ENCODE measurements at regions not wholly inside any gene's neighbourhood (a gene's known extent, or its start where the extent isn't known, plus 50 kb on each side); places are given as distances from the start of the nearest gene placed in this dataset.
A peak's percentile ranks its signal among the peaks of the same experiment; 100 is the strongest.

- ATAC-seq (ENCODE audit: insufficient read depth, low FRiP score) (no peak), DNase-seq (no peak)
- Histone ChIP-seq H3K9ac (ENCODE audit: insufficient read depth in 1 of 2, low read length in 2 of 2) (no peak overlapping the region), H3K4me1 (ENCODE audit: control insufficient read depth in 5 of 5, insufficient read depth in 5 of 5, low read length in 5 of 5) (no peaks in the 10 kb centered on the region), H3K9me3 (ENCODE audit: control insufficient read depth in 4 of 4, insufficient read depth in 3 of 4, low read length in 3 of 4) (peaks cover 0 to 2% (median 1%) of the 10 kb centered on the region in 4 donors), H3K27ac (ENCODE audit: low read depth in 1 of 2, low read length in 1 of 2) (no peak overlapping the region), H3K27me3 (ENCODE audit: control insufficient read depth in 3 of 3, insufficient read depth in 3 of 3, low read length in 2 of 3) (no peaks in the 10 kb centered on the region), H3K4me3 (no peak overlapping the region), H3K36me3 (ENCODE audit: control insufficient read depth in 4 of 4, insufficient read depth in 4 of 4, low read length in 4 of 4) (no peaks in the 10 kb centered on the region)
- 81 to 84% methylated on average over 7 of the region's 7 CpGs for WGBS, 2 donors
- TF ChIP-seq CTCF (IDR thresholded peaks at IDR 0.05; ENCODE audit: control extremely low read depth, extremely low read depth), result no peak
Observed at GRCh38 chr16:73131156-73131862, 83.4 kb upstream of the ZFHX3 start.

- no peak for TF ChIP-seq CTCF (IDR thresholded peaks at IDR 0.05; ENCODE audit: control extremely low read depth, extremely low read depth)
- WGBS, 2 donors, result 95 to 96% methylated on average over 13 of the region's 13 CpGs
- H3K36me3 ChIP-seq (ENCODE audit: control insufficient read depth in 4 of 4, insufficient read depth in 4 of 4, low read length in 4 of 4), result no peaks in the 10 kb centered on the region
- H3K4me3 ChIP-seq, result no peak overlapping the region
- no peak overlapping the region for H3K9ac ChIP-seq (ENCODE audit: insufficient read depth in 1 of 2, low read length in 2 of 2)
- no peak for DNase-seq
- H3K27ac ChIP-seq (ENCODE audit: low read depth in 1 of 2, low read length in 1 of 2), result no peak overlapping the region
- H3K4me1 ChIP-seq (ENCODE audit: control insufficient read depth in 5 of 5, insufficient read depth in 5 of 5, low read length in 5 of 5), result peaks cover 0 to 2% (median 0%) of the 10 kb centered on the region in 5 donors
- ATAC-seq (ENCODE audit: insufficient read depth, low FRiP score), result no peak
- no peaks in the 10 kb centered on the region for H3K27me3 ChIP-seq (ENCODE audit: control insufficient read depth in 3 of 3, insufficient read depth in 3 of 3, low read length in 2 of 3)
- peaks cover 0 to 2% (median 1%) of the 10 kb centered on the region in 4 donors for H3K9me3 ChIP-seq (ENCODE audit: control insufficient read depth in 4 of 4, insufficient read depth in 3 of 4, low read length in 3 of 4)
Observed at GRCh38 chr16:73129455-73129854, 81.5 kb upstream of the ZFHX3 start.

DNA sequence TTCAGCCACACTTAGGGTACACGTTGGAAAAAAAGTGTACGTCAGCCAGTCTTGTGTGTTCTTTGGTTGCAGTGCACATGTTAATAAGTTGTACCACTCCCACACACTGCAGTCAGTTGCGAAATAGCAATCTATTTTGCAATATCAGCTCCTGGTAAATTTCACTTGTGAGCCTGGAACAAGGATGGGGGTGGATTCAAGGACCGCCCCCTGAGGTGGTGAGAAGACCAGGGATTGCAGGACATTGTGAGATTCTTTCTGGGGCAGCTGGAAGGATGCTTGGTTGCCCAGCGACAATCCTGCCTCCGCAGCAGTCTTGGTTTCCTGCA lies 78.6 kb upstream of the ZFHX3 start:
- H3K27ac ChIP-seq (ENCODE audit: low read depth in 1 of 2, low read length in 1 of 2), result no peak overlapping the region
- no peak for TF ChIP-seq CTCF (IDR thresholded peaks at IDR 0.05; ENCODE audit: control extremely low read depth, extremely low read depth)
- no peaks in the 10 kb centered on the region for H3K36me3 ChIP-seq (ENCODE audit: control insufficient read depth in 4 of 4, insufficient read depth in 4 of 4, low read length in 4 of 4)
- H3K9ac ChIP-seq (ENCODE audit: insufficient read depth in 1 of 2, low read length in 2 of 2), result no peak overlapping the region
- peaks cover 0 to 6% (median 0%) of the 10 kb centered on the region in 5 donors for H3K4me1 ChIP-seq (ENCODE audit: control insufficient read depth in 5 of 5, insufficient read depth in 5 of 5, low read length in 5 of 5)
- ATAC-seq (ENCODE audit: insufficient read depth, low FRiP score) (peak; percentile 65), DNase-seq (peak in 1 of 3 donors; percentile 80)
- no peaks in the 10 kb centered on the region for H3K27me3 ChIP-seq (ENCODE audit: control insufficient read depth in 3 of 3, insufficient read depth in 3 of 3, low read length in 2 of 3)
- 55 to 57% methylated on average over 6 of the region's 6 CpGs for WGBS, 2 donors
- peaks cover 0 to 2% (median 1%) of the 10 kb centered on the region in 4 donors for H3K9me3 ChIP-seq (ENCODE audit: control insufficient read depth in 4 of 4, insufficient read depth in 3 of 4, low read length in 3 of 4)
- H3K4me3 ChIP-seq, result no peak overlapping the region

All from lung (tissue), 11 donors.